SU-DHL-6 (cell line): ENCODE measurements at regions not wholly inside any gene's neighbourhood (a gene's known extent, or its start where the extent isn't known, plus 50 kb on each side); places are given as distances from the start of the nearest gene placed in this dataset.

Experiments used
- H2AFZ ChIP-seq: fragments of 200-600 bp; sonication (generic); 2 replicates; pipeline ENCODE4 v1.6.1; 2014; ENCODE audit warnings: low read depth, mild to moderate bottlenecking, moderate library complexity, mixed read lengths, antibody characterized with exemption, low read length; ENCODE audit not compliant: severe bottlenecking
- H3F3A ChIP-seq: fragments of 200-600 bp; shearing (Covaris generic); 2 replicates; pipeline ENCODE4 v1.6.0; 2016; ENCODE audit warnings: antibody characterized with exemption, mild to moderate bottlenecking; ENCODE audit not compliant: insufficient read depth
- H3K27ac ChIP-seq: fragments of 200-600 bp; sonication (generic); 2 replicates; pipeline ENCODE4 v1.5.1; 2016; ENCODE audit warnings: low read depth, mild to moderate bottlenecking, low read length, moderate library complexity, mixed read lengths
- H3K27me3 ChIP-seq: fragments of 200-600 bp; sonication (generic), shearing (Covaris generic); 2 replicates; pipeline ENCODE4 v1.6.0; 2014; ENCODE audit warnings: mild to moderate bottlenecking, low read length
- H3K36me3 ChIP-seq: fragments of 200-600 bp; sonication (generic); 2 replicates; pipeline ENCODE4 v1.6.1; 2014; ENCODE audit warnings: mild to moderate bottlenecking, low read length, mixed read lengths
- H3K4me2 ChIP-seq: fragments of 300-600, 200-600 bp; shearing (Covaris generic), sonication (generic); 2 replicates; pipeline ENCODE4 v1.6.0; 2014; ENCODE audit warnings: low read length, low read depth, mild to moderate bottlenecking; ENCODE audit not compliant: poor library complexity, severe bottlenecking
- H3K4me3 ChIP-seq: fragments of 200-600 bp; sonication (generic); 2 replicates; pipeline ENCODE4 v1.5.1; 2014; ENCODE audit warnings: antibody characterized with exemption, low read length, mild to moderate bottlenecking, mixed read lengths; ENCODE audit not compliant: insufficient read depth, poor library complexity, severe bottlenecking
- H3K79me2 ChIP-seq: fragments of 200-600 bp; sonication (generic); 2 replicates; pipeline ENCODE4 v1.6.1; 2014; ENCODE audit warnings: mild to moderate bottlenecking, low read length, moderate library complexity; ENCODE audit not compliant: insufficient read depth
- H3K9ac ChIP-seq: fragments of 200-600 bp; sonication (generic); 2 replicates; pipeline ENCODE4 v1.7.0; 2014; ENCODE audit warnings: mild to moderate bottlenecking, low read length
- H3K9me2 ChIP-seq: fragments of 200-600 bp; sonication (generic); replicated peaks from 2 replicates; pipeline ENCODE4 v1.6.1; 2014; ENCODE audit warnings: low read length; ENCODE audit not compliant: insufficient read depth
- H3K9me3 ChIP-seq: fragments of 200-600 bp; sonication (generic); 2 replicates; pipeline ENCODE4 v1.6.1; 2014; ENCODE audit warnings: low read length, mixed read lengths; ENCODE audit not compliant: insufficient read depth
- H4K20me1 ChIP-seq: fragments of 200-600 bp; sonication (generic); 2 replicates; pipeline ENCODE4 v1.6.1; 2014; ENCODE audit warnings: low read depth, mild to moderate bottlenecking, antibody characterized with exemption, low read length, moderate library complexity, mixed read lengths
- CTCF ChIP-seq: fragments of 200-600 bp; sonication (generic); IDR thresholded peaks from one replicate; pipeline ENCODE4 v1.5.1; 2017; ENCODE audit warnings: antibody characterized with exemption, mild to moderate bottlenecking, low read length, moderate library complexity; ENCODE audit not compliant: insufficient read depth, poor library complexity, severe bottlenecking
- EZH2phosphoT487 ChIP-seq: fragments of 200-600 bp; sonication (generic), shearing (Covaris generic); conservative IDR thresholded peaks from 2 replicates; pipeline ENCODE4 v1.6.1; 2018; ENCODE audit warnings: mild to moderate bottlenecking, antibody characterized with exemption, low read length, moderate library complexity, mixed read lengths

GRCh38 chr10:130902929-130903328 lies 408.6 kb downstream of the TCERG1L start:
- Histone ChIP-seq H3K9ac (no peak overlapping the region), H3K4me2 (no peak overlapping the region), H4K20me1 (no peaks in the 10 kb centered on the region), H3K79me2 (no peaks in the 10 kb centered on the region), H3F3A (no peaks in the 10 kb centered on the region), H3K27ac (no peak overlapping the region), H3K9me2 (no peaks in the 10 kb centered on the region), H3K36me3 (no peaks in the 10 kb centered on the region), H3K27me3 (no peaks in the 10 kb centered on the region), H3K9me3 (no peaks in the 10 kb centered on the region), H3K4me3 (no peak overlapping the region), H2AFZ (no peak overlapping the region)
- TF ChIP-seq CTCF (no peak), EZH2phosphoT487 (no peak)

- H3K9me2 ChIP-seq = no peaks in the 10 kb centered on the region
- no peak overlapping the region for H3K4me3 ChIP-seq
- H4K20me1 ChIP-seq = no peaks in the 10 kb centered on the region
- no peak overlapping the region for H2AFZ ChIP-seq
- no peak overlapping the region for H3K4me2 ChIP-seq
- H3F3A ChIP-seq = no peaks in the 10 kb centered on the region
- H3K36me3 ChIP-seq = no peaks in the 10 kb centered on the region
- H3K9ac ChIP-seq = no peak overlapping the region
- H3K79me2 ChIP-seq = no peaks in the 10 kb centered on the region
- H3K27ac ChIP-seq = no peak overlapping the region
- H3K27me3 ChIP-seq = no peaks in the 10 kb centered on the region
- TF ChIP-seq EZH2phosphoT487 (no peak), CTCF (no peak)
- H3K9me3 ChIP-seq = no peaks in the 10 kb centered on the region
Measured at GRCh38 chr10:130904676-130905075, 406.8 kb downstream of the TCERG1L start.

GRCh38 chr10:130905386-130905785 lies 406.1 kb downstream of the TCERG1L start:
- H3K27me3 ChIP-seq = no peaks in the 10 kb centered on the region
- H3F3A ChIP-seq = no peaks in the 10 kb centered on the region
- no peaks in the 10 kb centered on the region for H3K9me3 ChIP-seq
- no peak for TF ChIP-seq EZH2phosphoT487
- no peak for TF ChIP-seq CTCF
- no peak overlapping the region for H3K27ac ChIP-seq
- H3K36me3 ChIP-seq = no peaks in the 10 kb centered on the region
- H3K9ac ChIP-seq = no peak overlapping the region
- no peak overlapping the region for H3K4me3 ChIP-seq
- H3K9me2 ChIP-seq = no peaks in the 10 kb centered on the region
- no peaks in the 10 kb centered on the region for H4K20me1 ChIP-seq
- H3K79me2 ChIP-seq = no peaks in the 10 kb centered on the region
- H2AFZ ChIP-seq = no peak overlapping the region
- no peak overlapping the region for H3K4me2 ChIP-seq

DNA sequence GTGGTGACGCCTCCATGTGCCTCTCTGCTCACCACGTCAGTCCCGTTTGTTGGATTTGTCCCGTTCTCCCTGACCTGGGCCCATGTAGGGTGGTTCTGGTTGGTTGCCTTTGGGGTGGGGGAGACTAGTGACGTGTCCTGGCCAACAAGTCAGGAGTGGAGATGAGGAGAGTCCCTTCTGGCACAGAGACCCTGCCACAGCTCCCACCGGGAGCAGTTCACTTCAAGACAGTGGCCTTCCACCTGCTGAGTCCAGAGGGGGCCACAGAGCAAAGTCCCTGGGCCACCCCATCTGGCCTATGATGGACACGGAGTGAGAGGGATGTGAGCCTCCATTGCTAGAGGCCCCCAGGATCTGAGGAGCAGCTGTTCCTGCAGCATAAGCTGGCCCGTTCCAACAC lies 405.6 kb downstream of the TCERG1L start:
- Histone ChIP-seq H2AFZ (no peak overlapping the region), H3K4me2 (no peak overlapping the region), H3K27me3 (no peaks in the 10 kb centered on the region), H3K9me3 (no peaks in the 10 kb centered on the region), H3K36me3 (no peaks in the 10 kb centered on the region), H3K27ac (no peak overlapping the region), H3K4me3 (no peak overlapping the region), H3K79me2 (no peaks in the 10 kb centered on the region), H3K9ac (no peak overlapping the region), H4K20me1 (no peaks in the 10 kb centered on the region), H3K9me2 (no peaks in the 10 kb centered on the region), H3F3A (no peaks in the 10 kb centered on the region)
- TF ChIP-seq CTCF = no peak
- TF ChIP-seq EZH2phosphoT487 = no peak
